BLaER1 treated with 17β-estradiol and CSF1 and Interleukin-3, amounts not matched to agents 10 nM and 100 nM (cell line): ENCODE measurements at regions not wholly inside any gene's neighbourhood (a gene's known extent, or its start where the extent isn't known, plus 50 kb on each side); places are given as distances from the start of the nearest gene placed in this dataset.

Experiments
- H3K27ac ChIP-seq, 11 experiments: shearing (Covaris generic); formaldehyde crosslinking; 2 replicates each; pipeline ENCODE4 v1.8.1; 2022
- H3K27me3 ChIP-seq, 11 experiments: shearing (Covaris generic); formaldehyde crosslinking; 2 replicates each; pipeline ENCODE4 v1.8.1; 2022
- H3K36me3 ChIP-seq, 11 experiments: shearing (Covaris generic); formaldehyde crosslinking; 2 replicates each; pipeline ENCODE4 v1.8.1; 2022
- H3K4me1 ChIP-seq, 10 experiments: shearing (Covaris generic); formaldehyde crosslinking; 2 replicates each; pipeline ENCODE4 v1.8.1; 2022
- H3K4me2 ChIP-seq, 11 experiments: shearing (Covaris generic); formaldehyde crosslinking; 2 replicates each; pipeline ENCODE4 v1.8.1; 2022
- H3K4me3 ChIP-seq, 10 experiments: shearing (Covaris generic); formaldehyde crosslinking; 2 replicates each; pipeline ENCODE4 v1.8.1; 2022
- H3K9ac ChIP-seq, 11 experiments: shearing (Covaris generic); formaldehyde crosslinking; 2 replicates each; pipeline ENCODE4 v1.8.1; 2022
- H3K9me3 ChIP-seq, 11 experiments: shearing (Covaris generic); formaldehyde crosslinking; replicated peaks in 1 of 11; 2 replicates each; pipeline ENCODE4 v1.8.1; 2022
- H4K20me1 ChIP-seq, 11 experiments: shearing (Covaris generic); formaldehyde crosslinking; 2 replicates each; pipeline ENCODE4 v1.8.1; 2022
- Cebpa-rat ChIP-seq, 11 experiments: shearing (Covaris generic); IDR thresholded peaks; 2 replicates each; pipeline ENCODE4 v1.8.1; 2022

DNA sequence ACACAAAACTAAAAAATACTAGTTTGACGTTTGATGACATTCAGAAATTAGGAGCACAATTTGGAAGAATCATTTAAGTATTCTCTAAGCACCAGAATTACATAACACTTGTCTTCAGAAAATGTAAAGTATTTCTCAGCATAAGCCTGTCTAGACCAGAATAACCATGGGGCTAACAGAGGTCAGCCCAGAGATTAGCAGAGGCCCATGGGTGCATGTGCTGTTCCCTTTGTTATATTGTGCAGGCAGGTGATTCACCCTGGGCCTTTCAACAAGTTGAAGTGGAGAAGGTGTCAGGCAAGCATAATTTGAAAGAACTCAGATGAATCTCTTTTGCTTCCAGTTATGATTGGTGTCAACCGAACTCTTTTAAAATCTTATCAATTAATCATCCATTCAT, 227.9 kb downstream of the LURAP1L start:
- H3K4me3 ChIP-seq = no peak overlapping the region
- no peak overlapping the region for H3K4me2 ChIP-seq
- no peaks in the 10 kb centered on the region for H3K27me3 ChIP-seq
- no peaks in the 10 kb centered on the region for H3K36me3 ChIP-seq
- H3K4me1 ChIP-seq = no peaks in the 10 kb centered on the region
- TF ChIP-seq Cebpa-rat (IDR thresholded peaks at IDR 0.05) = no peak
- no peak overlapping the region for H3K27ac ChIP-seq
- peaks cover 0 to 8% (median 0%) of the 10 kb centered on the region in 11 experiments; a peak in 1 of 22 replicates for H3K9me3 ChIP-seq
- H4K20me1 ChIP-seq = no peaks in the 10 kb centered on the region
- no peak overlapping the region for H3K9ac ChIP-seq

DNA sequence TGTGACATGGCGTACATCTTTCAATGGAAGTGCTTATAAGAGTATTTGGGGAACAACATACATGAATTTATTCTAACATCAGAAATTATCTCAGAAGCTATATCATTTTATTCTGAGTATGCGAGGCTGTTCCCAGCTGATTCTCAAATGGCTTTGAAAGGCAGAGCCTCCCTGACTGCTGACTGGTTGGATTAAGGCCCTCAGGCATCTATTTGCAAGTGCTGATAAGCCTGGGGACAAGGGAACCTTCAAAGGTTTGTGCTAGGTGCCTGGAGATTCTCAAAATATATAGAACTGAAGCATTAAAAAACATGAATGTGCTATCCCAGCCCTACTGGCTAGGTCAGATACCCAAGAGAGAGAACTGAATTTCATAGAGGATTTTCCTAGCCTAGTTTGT, 235.1 kb downstream of the LURAP1L start:
- Histone ChIP-seq H3K9me3 (peaks cover 0 to 5% (median 0%) of the 10 kb centered on the region in 11 experiments; a peak in 1 of 22 replicates), H3K4me1 (no peaks in the 10 kb centered on the region), H3K27ac (no peak overlapping the region), H3K4me3 (no peak overlapping the region), H3K9ac (no peak overlapping the region), H4K20me1 (no peaks in the 10 kb centered on the region), H3K27me3 (no peaks in the 10 kb centered on the region), H3K4me2 (no peak overlapping the region), H3K36me3 (no peaks in the 10 kb centered on the region)
- no peak for TF ChIP-seq Cebpa-rat (IDR thresholded peaks at IDR 0.05)

DNA sequence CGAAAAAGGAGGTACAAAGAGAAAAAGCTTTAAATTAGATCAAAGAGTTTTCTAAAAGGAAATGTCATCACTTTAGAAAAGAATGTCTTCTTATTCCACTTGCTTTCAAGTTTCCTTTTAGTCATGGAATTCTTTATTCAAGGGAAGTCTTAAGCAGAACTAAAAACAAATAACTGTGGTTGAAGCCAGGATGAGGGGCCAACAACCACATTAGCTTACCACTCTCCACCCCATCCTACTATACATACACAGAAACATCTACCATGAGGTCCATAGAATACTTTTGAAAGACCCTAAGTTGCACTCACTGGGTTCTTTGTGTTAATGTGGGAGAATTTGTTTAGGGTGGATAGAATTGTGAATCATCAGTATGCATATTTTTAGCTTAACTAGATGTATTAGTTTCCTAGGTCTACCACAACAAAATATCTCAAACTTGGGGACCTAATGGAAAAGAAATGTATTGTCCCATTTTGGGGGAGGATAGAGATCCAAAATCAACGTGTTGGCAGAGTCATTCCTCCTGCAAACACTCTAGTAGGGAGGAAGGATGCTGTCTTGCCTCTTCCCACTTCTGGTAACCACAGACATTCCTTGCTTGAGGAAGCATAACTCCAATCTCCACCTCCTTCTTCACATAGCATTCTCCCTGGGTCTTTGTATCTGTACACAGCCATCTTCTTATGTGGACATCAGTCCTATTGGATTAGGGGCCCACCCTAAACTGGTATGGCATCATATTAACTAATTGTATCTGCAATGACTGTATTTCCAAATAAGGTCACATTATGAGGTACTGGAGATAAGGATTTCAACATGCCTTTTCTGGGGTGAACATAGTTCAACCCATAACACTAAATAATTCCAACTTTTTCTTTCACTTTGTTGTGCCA, 239.4 kb downstream of the LURAP1L start:
- Histone ChIP-seq H3K9ac (no peak overlapping the region), H3K4me1 (no peaks in the 10 kb centered on the region), H3K4me3 (no peak overlapping the region), H3K27ac (no peak overlapping the region), H3K9me3 (no peaks in the 10 kb centered on the region), H3K4me2 (no peak overlapping the region), H3K36me3 (no peaks in the 10 kb centered on the region), H3K27me3 (no peaks in the 10 kb centered on the region), H4K20me1 (no peaks in the 10 kb centered on the region)
- no peak for TF ChIP-seq Cebpa-rat (IDR thresholded peaks at IDR 0.05)

DNA sequence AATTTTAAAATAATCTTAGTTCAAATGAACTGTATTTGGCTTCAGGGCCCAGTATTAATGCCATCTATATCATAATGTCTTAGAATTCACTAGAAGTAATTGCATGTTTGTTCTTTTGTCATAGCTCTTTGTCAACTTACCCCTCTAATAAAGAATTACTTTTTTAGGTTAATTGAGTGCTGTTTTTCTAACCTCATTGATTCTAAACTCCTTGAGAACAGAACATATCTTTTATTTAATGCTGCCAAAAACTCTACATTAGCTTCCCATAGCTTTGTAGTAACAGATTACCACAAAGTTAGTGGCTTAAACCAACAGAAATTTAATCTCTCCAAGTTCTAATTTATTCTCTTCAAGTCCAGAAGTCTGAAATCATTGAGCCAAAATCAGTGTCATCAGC, 242.4 kb downstream of the LURAP1L start:
- H3K9ac ChIP-seq = no peak overlapping the region
- no peak for TF ChIP-seq Cebpa-rat (IDR thresholded peaks at IDR 0.05)

GRCh38 chr9:13020146-13021040, 245.6 kb downstream of the LURAP1L start:
- Histone ChIP-seq H3K27me3 (no peaks in the 10 kb centered on the region), H3K4me3 (no peak overlapping the region), H3K9ac (no peak overlapping the region), H3K27ac (no peak overlapping the region), H3K9me3 (no peaks in the 10 kb centered on the region), H3K4me2 (no peak overlapping the region), H3K4me1 (no peaks in the 10 kb centered on the region), H3K36me3 (no peaks in the 10 kb centered on the region), H4K20me1 (no peaks in the 10 kb centered on the region)
- TF ChIP-seq Cebpa-rat (IDR thresholded peaks at IDR 0.05) = no peak

More for the DNA sequence above, 242.4 kb downstream of the LURAP1L start:
- no peaks in the 10 kb centered on the region for H3K27me3 ChIP-seq
- H3K4me3 ChIP-seq = no peak overlapping the region
- no peaks in the 10 kb centered on the region for H4K20me1 ChIP-seq
- no peaks in the 10 kb centered on the region for H3K4me1 ChIP-seq
- no peaks in the 10 kb centered on the region for H3K36me3 ChIP-seq
- no peaks in the 10 kb centered on the region for H3K9me3 ChIP-seq
- H3K4me2 ChIP-seq = no peak overlapping the region
- H3K27ac ChIP-seq = no peak overlapping the region

DNA sequence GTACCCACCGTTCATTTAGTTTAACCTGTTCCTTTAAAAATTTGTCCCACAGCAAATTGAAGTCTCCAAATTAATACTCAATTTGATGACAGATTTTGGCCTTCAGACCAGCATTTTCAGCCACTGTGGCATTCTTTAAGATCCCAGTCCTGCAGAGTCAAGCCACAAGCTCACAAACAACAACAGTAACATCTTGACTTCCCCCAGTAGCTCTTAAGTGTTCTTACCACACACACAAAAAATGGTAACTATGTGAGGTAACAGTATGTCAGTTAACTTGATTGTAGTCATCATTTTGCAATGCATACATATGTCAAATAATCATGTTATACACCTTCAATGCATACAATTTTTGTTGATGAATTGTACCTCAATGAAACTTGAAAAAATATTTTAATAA, 247.9 kb downstream of the LURAP1L start:
- no peaks in the 10 kb centered on the region for H3K27me3 ChIP-seq
- no peak overlapping the region for H3K9ac ChIP-seq
- H3K4me2 ChIP-seq = no peak overlapping the region
- H4K20me1 ChIP-seq = no peaks in the 10 kb centered on the region
- H3K4me3 ChIP-seq = no peak overlapping the region
- H3K36me3 ChIP-seq = no peaks in the 10 kb centered on the region
- 0 out of 22 replicates have a peak, but pooled peaks cover 0 to 4% (median 0%) of the 10 kb centered on the region in 11 experiments for H3K9me3 ChIP-seq
- TF ChIP-seq Cebpa-rat (IDR thresholded peaks at IDR 0.05) = no peak
- no peak overlapping the region for H3K27ac ChIP-seq
- no peaks in the 10 kb centered on the region for H3K4me1 ChIP-seq

DNA sequence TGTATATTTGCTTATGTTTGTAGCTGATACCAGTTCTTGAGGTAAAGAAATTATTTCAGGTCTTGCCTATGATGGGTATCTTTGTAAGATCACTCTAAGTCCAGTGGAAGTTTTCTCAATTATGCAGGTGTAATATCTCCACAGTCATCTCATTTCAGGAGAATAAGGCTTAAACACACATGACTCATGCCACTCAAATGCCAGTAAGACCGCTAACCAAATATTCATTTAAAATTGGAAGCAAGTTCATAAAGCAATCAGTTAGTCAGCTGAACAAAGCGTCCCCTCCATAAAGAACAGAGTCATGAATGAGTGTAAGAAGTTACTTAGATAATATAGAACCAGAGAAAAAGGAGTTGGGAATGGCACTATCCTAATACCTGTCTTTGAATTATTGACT, 248.7 kb downstream of the LURAP1L start:
- H3K27me3 ChIP-seq = no peaks in the 10 kb centered on the region
- H3K27ac ChIP-seq = no peak overlapping the region
- H3K4me2 ChIP-seq = no peak overlapping the region
- no peaks in the 10 kb centered on the region for H3K36me3 ChIP-seq
- no peak for TF ChIP-seq Cebpa-rat (IDR thresholded peaks at IDR 0.05)
- H3K9ac ChIP-seq = no peak overlapping the region
- 0 out of 22 replicates have a peak, but pooled peaks cover 0 to 4% (median 0%) of the 10 kb centered on the region in 11 experiments for H3K9me3 ChIP-seq
- H4K20me1 ChIP-seq = no peaks in the 10 kb centered on the region
- no peak overlapping the region for H3K4me3 ChIP-seq
- H3K4me1 ChIP-seq = no peaks in the 10 kb centered on the region

DNA sequence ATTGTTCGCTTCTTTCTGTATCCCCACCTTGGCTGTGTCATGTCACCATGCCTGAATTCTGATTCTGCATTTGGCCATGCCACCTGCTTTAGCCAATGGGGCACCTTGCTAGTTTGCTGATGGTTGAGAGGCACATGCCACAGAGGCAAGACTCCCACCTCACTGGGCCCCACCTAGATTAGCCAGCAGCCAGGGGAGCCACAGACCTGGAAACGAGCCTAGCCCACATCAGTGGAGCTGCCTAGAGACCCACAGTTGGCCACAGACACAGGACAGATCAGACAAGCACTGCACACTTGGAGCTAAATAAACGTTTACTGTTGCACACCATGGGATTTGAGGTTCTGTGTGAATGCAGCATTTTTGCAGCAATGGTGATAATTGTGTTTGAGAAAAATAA, 252.1 kb downstream of the LURAP1L start:
- Histone ChIP-seq H3K4me1 (no peaks in the 10 kb centered on the region), H3K27ac (no peak overlapping the region), H4K20me1 (no peaks in the 10 kb centered on the region), H3K27me3 (no peaks in the 10 kb centered on the region), H3K36me3 (no peaks in the 10 kb centered on the region), H3K4me3 (no peak overlapping the region), H3K4me2 (no peak overlapping the region), H3K9ac (no peak overlapping the region), H3K9me3 (0 out of 22 replicates have a peak, but pooled peaks cover 0 to 4% (median 0%) of the 10 kb centered on the region in 11 experiments)
- no peak for TF ChIP-seq Cebpa-rat (IDR thresholded peaks at IDR 0.05)

GRCh38 chr9:13027879-13028278, 251.6 kb downstream of the MPDZ start:
- no peak for TF ChIP-seq Cebpa-rat (IDR thresholded peaks at IDR 0.05)
- Histone ChIP-seq H3K36me3 (no peaks in the 10 kb centered on the region), H3K9ac (no peak overlapping the region), H4K20me1 (no peaks in the 10 kb centered on the region), H3K4me1 (no peaks in the 10 kb centered on the region), H3K27me3 (no peaks in the 10 kb centered on the region), H3K27ac (no peak overlapping the region), H3K4me3 (no peak overlapping the region), H3K4me2 (no peak overlapping the region), H3K9me3 (0 out of 22 replicates have a peak, but pooled peaks cover 0 to 4% (median 0%) of the 10 kb centered on the region in 11 experiments)
